GM18505 (cell line): ENCODE measurements at regions not wholly inside any gene's neighbourhood (a gene's known extent, or its start where the extent isn't known, plus 50 kb on each side); places are given as distances from the start of the nearest gene placed in this dataset.
"Not testable (repeated sequence)": the region's sequence is repeated elsewhere in the genome, so short reads cannot be mapped to it uniquely, and the experiment has no call there.

ENCODE experiments used
- ATAC-seq: cut with Tn5 transposase; IDR thresholded peaks from one replicate; pipeline ENCODE4 v1.9.1; 2021; ENCODE audit not compliant: unreplicated experiment
- POLR2A ChIP-seq: IDR thresholded peaks from 4 replicates; pipeline ENCODE4 v1.6.1; 2011; ENCODE audit warnings: borderline replicate concordance; ENCODE audit not compliant: insufficient read depth, insufficient read length; ENCODE audit errors: extremely low read depth

DNA sequence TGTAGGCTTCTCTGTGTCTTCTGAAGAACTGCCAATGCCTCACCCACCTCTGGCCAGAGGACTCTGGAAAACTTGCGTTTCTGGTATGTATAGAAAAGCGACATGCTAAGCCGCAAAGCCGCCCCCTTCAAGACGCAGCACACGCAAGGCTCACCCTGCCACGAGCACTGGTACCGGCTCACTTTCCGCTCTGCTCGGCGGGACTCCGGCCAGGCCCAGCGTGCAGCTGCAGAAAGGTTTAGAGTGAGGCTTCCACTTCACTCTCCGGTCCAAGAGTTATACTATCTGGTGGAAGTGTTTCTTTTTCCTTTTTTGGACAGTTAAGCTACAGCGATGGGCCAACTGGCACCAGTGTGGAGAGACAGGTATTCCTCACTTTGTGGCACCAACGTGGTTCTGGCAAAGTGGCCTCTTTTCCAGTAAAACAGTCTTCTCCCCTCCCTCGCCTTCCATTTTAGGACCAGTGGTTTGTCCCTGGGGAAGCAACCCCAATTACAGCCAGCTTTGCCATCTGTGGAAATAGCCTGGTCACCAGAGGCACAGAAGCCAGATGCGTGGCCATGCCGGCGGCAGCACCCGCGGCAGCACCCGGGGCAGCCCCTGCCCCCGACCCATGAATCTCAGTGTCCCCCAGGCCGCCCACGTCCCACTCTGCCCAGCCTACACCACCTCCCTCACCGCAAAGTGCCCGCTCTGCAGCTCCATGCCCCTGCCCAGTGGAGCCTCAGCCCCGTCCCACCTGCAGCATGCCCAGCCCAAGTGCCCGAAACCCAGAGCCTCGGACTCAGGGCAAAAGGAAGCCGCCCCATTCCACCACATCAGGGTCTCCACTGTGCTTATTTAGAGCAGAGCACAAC, 91.6 kb upstream of the CTDP1 start:
- TF ChIP-seq POLR2A: no peak
- no peak for ATAC-seq

DNA sequence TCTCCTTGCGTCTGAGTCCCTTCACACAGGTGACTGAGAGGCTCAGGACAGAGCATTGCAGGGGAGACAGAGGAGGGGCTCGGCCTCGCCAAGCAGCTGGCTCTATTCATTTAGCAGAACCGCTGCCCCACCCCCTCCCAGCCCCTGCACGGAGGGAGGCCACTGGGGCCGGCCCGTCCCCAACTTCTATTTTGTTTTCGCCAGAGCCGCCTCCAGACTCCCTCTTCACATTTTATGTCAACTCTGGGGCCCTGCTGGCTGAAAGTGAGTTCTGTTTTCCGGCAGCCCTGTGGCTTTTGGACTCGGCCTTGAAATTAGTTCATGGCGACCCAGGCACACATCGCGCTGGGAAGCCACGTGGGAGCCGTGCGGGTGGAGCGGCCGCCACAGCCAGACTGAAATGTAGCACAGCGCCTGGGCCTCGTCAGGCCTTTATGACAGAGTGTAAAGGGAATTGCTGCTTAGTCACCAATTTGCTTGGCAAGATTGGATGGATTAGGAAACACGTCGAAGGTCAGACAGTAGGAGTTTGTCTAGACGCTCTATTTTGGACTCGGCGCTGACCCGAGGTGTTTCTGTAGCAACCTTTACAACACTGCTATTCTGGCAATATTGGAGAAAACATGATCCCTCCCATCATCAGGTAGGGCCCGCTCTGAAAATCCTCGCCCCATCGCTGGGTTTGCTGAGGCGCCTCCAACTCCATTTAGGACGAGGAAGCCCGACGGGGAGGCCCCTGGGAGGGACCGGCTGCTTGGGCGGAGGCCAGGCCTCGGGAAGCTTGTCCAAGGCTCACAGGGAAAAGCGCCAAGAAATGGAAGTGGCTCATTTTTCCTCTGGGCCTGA, 90.7 kb upstream of the CTDP1 start:
- no peak for ATAC-seq
- no peak for TF ChIP-seq POLR2A

DNA sequence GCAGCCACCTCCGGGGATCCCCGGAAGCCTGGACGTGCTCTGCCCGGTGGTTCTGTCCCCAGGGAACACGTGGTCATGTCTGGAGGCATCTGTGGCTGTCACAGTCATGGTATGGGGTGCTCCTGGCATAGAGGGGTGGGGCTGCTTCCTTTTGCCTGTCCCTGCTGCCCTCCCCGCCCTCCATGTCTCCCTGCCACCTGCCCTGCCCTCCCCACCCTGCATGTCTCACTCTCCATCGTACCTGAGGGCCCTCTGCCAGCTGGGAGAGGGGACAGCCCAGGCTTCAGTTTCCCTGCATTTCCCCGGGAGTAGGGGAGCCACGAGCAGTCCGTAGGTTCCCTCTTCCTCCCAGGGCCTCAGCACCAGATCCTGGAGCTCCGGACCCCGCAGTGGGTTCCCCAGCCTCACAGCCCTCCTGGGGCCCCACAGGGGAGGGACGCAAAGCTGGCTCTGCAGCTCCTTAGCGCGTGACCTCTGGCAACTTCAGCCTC, 90.0 kb upstream of the CTDP1 start:
- no peak for TF ChIP-seq POLR2A
- no peak for ATAC-seq

DNA sequence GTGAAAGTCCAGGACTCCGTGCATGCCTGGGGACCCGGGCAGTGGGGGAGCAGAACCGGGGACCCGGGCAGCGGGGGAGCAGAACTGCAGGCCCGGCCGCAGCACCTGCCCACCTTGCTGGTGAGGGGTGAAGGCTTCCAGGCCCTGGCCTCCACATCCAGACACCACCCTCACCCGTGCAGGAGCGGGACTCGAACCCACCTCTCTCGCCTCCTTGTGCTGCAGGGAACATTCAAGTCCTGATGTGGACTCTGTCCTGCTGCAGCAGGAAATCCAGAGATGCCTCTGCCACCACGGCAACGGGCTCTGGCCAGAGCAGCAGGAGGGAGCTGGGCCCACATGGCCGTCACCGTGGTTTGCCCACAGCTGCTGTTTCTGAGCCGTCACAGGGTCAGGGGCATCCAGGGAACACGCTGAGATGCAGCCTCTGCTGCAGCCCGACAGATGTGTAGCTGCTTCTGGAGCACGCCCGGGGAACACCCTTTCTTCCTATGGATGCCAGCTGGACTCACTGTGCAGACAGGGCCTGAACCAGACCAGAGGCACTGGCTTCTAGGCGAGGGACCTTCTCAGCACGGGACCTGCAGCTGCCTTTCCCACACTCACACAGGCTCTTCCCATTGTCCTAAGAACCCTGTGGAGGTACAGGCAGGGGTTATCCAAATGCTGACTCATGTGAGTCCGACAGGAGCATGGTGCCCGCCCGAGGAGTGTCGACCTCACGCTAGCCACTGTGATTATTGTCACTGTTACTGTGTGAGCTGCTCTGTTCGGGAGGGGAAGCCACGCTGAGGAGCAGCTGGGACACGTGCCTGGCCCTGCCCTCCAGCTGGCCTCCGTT, 89.2 kb upstream of the CTDP1 start:
- no peak for ATAC-seq

DNA sequence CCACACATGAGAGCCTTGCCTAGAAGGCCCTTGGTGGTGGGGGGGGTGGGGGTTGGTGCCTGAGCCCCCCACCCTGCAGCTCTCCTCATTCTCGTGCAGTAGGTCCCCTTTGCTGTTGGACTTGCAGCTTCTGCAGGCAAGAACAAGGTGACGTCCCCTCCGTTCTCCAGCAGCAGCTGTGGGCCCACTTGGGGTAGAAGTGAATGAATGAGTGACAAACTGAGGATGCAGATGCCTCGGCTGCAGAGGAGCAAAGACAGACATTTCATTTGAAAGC, 88.6 kb upstream of the CTDP1 start:
- no peak for ATAC-seq
- TF ChIP-seq POLR2A: no peak

More for the DNA sequence above, 89.2 kb upstream of the CTDP1 start:
- no peak for TF ChIP-seq POLR2A

DNA sequence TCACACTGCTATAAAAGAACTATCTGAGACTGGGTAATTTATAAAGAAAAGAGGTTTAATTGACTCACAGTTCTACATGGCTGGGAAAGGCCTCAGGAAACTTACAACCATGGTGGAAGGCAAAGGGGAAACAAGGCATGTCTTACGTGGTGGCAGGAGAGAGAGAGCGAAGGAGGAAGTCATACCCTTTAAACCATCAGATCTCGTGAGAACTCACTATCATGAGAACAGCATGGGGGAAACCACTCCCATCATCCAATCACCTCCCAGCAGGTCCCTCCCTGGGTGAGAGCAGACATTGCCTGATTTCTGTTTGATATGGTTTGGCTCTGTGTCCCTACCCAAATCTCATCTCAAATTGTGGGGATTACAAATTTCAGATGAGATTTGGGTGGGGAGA, 86.9 kb upstream of the CTDP1 start:
- ATAC-seq: not testable (repeated sequence)

DNA sequence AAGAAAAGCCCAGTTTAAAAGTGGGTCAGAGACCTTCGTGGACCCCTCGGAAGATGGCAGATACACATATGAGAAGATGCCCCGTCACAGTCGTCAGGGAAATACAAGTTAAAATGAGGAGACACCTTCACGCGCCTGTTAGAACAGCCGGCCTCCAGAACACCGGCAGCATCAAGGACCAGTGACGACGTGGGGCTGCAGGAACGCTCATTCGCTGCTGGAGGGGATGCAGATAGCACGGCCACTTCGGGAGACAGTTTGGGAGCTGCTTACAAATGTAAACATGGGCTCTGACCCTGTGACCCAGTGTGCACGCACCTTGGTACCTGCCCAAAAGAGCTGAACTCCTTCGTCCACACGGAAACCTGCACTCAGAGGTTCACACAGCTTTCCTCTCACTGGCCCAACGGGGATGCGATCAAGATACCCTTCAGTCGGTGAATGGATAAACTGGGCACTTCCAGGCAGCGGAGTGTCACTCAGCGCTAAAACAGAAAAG, 83.7 kb upstream of the CTDP1 start:
- no peak for ATAC-seq
- no peak for TF ChIP-seq POLR2A

DNA sequence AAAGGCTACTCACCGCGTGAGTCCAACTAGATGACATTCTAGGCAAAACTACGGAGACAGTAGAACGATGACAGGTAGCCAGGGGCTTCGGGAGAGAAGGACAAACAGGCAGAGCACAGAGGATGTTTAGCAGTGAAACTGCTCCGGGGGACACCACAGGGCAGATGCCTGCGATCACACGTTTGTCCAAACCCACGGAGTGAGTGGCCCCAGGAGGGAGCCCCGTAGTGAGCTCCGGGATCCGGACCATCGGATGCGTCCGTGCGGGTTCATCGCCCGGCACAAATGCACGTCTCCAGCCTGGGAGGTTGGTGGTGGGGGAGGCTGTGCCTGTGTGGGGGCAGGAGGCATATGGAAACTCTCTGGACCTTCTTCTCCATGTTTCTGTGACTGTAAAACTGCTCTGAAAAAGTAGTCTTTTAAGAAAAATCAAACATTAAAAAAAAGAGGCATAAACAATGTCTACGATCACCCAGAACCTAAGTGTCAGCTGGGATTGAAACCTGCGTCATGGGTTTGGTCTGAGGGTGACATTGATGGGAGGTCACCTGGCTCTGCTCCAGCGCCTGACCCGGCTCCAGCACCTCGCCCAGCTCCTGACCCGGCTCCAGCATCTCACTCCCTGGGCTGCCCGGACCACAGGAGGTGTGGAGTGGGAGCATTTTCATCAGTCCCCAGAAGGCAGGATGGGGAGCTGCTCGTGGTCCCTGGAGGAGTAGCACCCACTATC, 83.0 kb upstream of the CTDP1 start:
- no peak for ATAC-seq
- TF ChIP-seq POLR2A: no peak

DNA sequence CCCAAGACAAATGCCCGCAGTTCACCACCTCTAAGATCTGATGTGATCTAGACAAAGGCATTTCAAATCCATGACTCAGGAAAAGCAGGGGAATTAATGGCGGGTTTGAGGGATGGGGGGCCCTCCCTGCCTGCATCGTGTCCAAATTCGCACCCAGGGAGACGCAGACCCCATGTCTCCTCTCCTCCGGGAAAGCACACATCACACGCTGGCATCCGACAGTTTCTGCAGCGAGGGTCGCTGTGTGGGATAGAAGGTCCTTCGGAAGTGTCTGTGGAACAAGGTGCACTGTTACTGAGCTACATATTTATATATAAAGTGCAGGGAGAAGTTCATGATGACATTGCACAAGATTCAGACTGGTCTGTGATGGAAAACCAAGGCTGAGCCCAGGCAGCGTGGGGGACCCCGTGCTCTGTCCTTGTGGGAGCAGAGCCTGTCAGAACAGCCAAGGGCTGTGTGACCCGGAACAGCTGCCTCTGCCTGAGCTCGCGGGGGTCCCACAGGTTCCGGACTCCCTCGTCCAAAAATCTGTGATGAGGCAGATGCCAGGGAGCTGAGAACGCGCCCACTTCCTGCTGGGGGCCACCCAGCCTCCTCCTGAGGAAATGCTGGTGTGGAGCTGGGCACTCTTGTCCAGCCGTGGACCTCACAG, 82.3 kb upstream of the CTDP1 start:
- no peak for ATAC-seq
- TF ChIP-seq POLR2A: no peak

DNA sequence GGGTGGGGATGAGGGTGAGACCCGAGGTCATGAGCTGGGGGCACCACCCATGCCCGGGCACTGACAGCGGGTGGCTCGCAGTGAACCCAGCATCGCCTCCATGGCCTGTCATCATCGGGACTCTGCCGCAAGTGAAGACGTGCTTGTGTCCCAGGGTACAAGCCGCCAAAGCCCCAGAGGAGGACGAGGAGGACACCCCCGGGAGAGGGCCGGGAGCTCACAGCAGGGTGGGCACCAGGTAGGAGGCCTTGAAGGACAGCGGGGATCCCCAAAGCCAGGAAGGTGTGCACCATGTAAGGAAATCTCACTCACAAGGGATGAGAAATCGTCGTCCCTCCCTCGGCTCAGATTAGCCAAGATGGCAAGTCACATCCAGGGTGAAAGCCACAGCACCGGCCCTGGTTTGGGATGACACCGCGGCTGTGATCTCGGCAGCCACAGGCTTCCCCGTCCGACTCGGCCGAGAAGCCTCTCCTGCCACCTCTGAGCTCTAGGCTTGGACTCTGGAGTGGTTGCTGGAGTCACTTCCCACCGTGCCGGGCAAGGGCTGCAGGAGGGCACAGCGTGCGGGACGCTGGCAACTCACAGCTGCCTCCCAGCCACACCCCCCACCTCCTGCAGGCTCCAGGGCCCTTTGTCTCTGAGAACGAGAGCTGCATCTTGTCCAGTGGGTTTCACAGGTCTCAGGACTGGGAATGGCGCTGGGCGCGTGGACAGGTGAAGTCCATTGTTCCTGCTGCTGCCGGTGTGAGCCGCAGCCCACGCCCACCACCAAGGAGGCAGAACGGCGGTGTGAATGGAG, 81.6 kb upstream of the CTDP1 start:
- no peak for ATAC-seq
- TF ChIP-seq POLR2A: no peak

DNA sequence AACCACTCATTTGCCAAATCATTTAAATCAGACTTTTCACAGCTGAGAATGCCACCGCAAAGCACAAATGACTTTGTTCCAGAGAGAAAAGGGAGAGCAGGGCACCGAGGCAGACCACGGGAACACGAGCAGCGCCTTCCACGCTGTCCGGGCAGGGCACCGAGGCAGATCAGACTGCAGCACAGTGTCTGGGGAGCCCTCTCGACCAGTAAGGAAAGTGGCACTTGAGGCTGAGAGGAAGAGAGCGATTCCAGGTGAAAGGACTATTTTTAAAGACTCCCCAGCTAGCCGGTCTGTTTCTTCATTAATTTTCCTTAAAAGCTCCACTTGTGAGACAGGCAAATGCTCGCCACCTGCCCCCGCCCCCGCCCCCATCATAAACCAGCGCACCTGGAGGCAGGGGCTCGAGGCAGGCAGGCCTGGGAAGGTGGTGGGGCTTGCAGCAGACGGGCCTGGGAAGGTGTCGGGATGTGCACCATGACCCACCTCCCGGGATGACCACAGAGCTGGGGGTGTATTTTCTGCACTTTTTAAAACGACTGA, 80.9 kb upstream of the CTDP1 start:
- ATAC-seq: no peak
- no peak for TF ChIP-seq POLR2A
